GM23338 (cell line): ENCODE measurements at regions not wholly inside any gene's neighbourhood (a gene's known extent, or its start where the extent isn't known, plus 50 kb on each side); places are given as distances from the start of the nearest gene placed in this dataset.

ENCODE experiments used
- ATAC-seq: fragments of 200-7000 bp; cut with Tn5 transposase; 3 replicates; pipeline ENCODE4 v1.9.1; 2020
- DNase-seq: peaks from one replicate; pipeline ENCODE4 v3.0.0-alpha.2; 2015; ENCODE audit warnings: low spot score
- H2AFZ ChIP-seq: fragments of 200-600 bp; sonication (generic); 2 replicates; pipeline ENCODE4 v1.8.0; 2016; ENCODE audit warnings: antibody characterized with exemption, mild to moderate bottlenecking, moderate library complexity
- H3F3A ChIP-seq: fragments of 200-600 bp; sonication (generic); replicated peaks from 2 replicates; pipeline ENCODE4 v1.8.0; 2017; ENCODE audit warnings: antibody characterized with exemption, mixed run types, low read depth
- H3K27ac ChIP-seq: fragments of 200-600 bp; sonication (generic); 2 replicates; pipeline ENCODE4 v1.6.1; 2016; ENCODE audit warnings: low read depth
- H3K27me3 ChIP-seq: fragments of 200-600 bp; sonication (generic); 2 replicates; pipeline ENCODE4 v1.8.0; 2016; ENCODE audit warnings: mild to moderate bottlenecking, mixed run types, moderate library complexity; ENCODE audit not compliant: insufficient read depth
- H3K36me3 ChIP-seq: fragments of 200-600 bp; sonication (generic); 2 replicates; pipeline ENCODE4 v1.8.0; 2016; ENCODE audit warnings: mild to moderate bottlenecking; ENCODE audit not compliant: insufficient read depth
- H3K4me1 ChIP-seq: fragments of 200-600 bp; sonication (generic); 2 replicates; pipeline ENCODE4 v1.8.0; 2016; ENCODE audit warnings: mild to moderate bottlenecking, moderate library complexity; ENCODE audit not compliant: insufficient read depth
- H3K4me2 ChIP-seq: fragments of 200-600 bp; sonication (generic); 2 replicates; pipeline ENCODE4 v1.7.1; 2017; ENCODE audit warnings: mixed run types
- H3K4me3 ChIP-seq: fragments of 200-600 bp; sonication (generic); 2 replicates; pipeline ENCODE4 v1.6.1; 2016; ENCODE audit warnings: mixed run types
- H3K79me2 ChIP-seq: fragments of 200-600 bp; sonication (generic); replicated peaks from 2 replicates; pipeline ENCODE4 v1.8.0; 2017; ENCODE audit warnings: mild to moderate bottlenecking; ENCODE audit not compliant: insufficient read depth
- H3K9me2 ChIP-seq: fragments of 200-600 bp; sonication (generic); 2 replicates; pipeline ENCODE4 v1.8.0; 2017; ENCODE audit not compliant: insufficient read depth
- H4K20me1 ChIP-seq: fragments of 200-600 bp; sonication (generic); replicated peaks from 2 replicates; pipeline ENCODE4 v1.8.0; 2017; ENCODE audit warnings: mild to moderate bottlenecking; ENCODE audit not compliant: insufficient read depth
- H3K27ac Mint-ChIP-seq: 2 replicates; pipeline ENCODE4 v1.8.0; 2020; ENCODE audit warnings: inconsistent platforms, mild to moderate bottlenecking, moderate library complexity, mixed read lengths
- H3K27me3 Mint-ChIP-seq: 3 replicates; pipeline ENCODE4 v1.8.0; 2022; ENCODE audit warnings: low read depth, mild to moderate bottlenecking, moderate library complexity, mixed read lengths, inconsistent platforms; ENCODE audit not compliant: insufficient read depth, poor library complexity
- H3K36me3 Mint-ChIP-seq: 3 replicates; pipeline ENCODE4 v1.8.0; 2021; ENCODE audit warnings: low read depth, mild to moderate bottlenecking, inconsistent platforms, moderate library complexity, mixed read lengths
- H3K4me1 Mint-ChIP-seq: 3 replicates; pipeline ENCODE4 v1.8.0; 2020; ENCODE audit warnings: mild to moderate bottlenecking, inconsistent platforms, mixed read lengths
- H3K4me3 Mint-ChIP-seq: 3 replicates; pipeline ENCODE4 v1.8.0; 2021; ENCODE audit warnings: moderate library complexity, mild to moderate bottlenecking, inconsistent platforms, mixed read lengths
- H3K9me3 Mint-ChIP-seq: 3 replicates; pipeline ENCODE4 v1.8.0; 2020; ENCODE audit warnings: moderate library complexity, mild to moderate bottlenecking, inconsistent platforms, mixed read lengths
- CREB1 ChIP-seq: fragments of 250-450 bp; sonication (Bioruptor Pico); IDR thresholded peaks from 2 replicates; pipeline ENCODE4 v1.5.0; 2020; ENCODE audit warnings: low read depth, mild to moderate bottlenecking, moderate library complexity
- EZH2 ChIP-seq: fragments of 200-600 bp; sonication (generic); IDR thresholded peaks from one replicate; pipeline ENCODE4 v1.8.0; 2017; ENCODE audit warnings: antibody characterized with exemption, mild to moderate bottlenecking, low read depth; ENCODE audit not compliant: unreplicated experiment
- EZH2phosphoT487 ChIP-seq: fragments of 200-600 bp; sonication (generic); IDR thresholded peaks from one replicate; pipeline ENCODE4 v1.8.1; 2018; ENCODE audit warnings: antibody characterized with exemption; ENCODE audit not compliant: unreplicated experiment
- JUNB ChIP-seq: IDR thresholded peaks from one replicate; pipeline ENCODE4 v1.6.1; 2016; ENCODE audit warnings: antibody characterized with exemption; ENCODE audit not compliant: unreplicated experiment
- NANOG ChIP-seq: IDR thresholded peaks from 2 replicates; pipeline ENCODE4 v1.6.1; 2016; ENCODE audit warnings: antibody characterized with exemption, borderline replicate concordance
- POLR2AphosphoS5 ChIP-seq: IDR thresholded peaks from 2 replicates; pipeline ENCODE4 v1.6.1; 2016; ENCODE audit warnings: antibody characterized with exemption, low read depth
- STAT1 ChIP-seq: IDR thresholded peaks from one replicate; pipeline ENCODE4 v1.6.1; 2016; ENCODE audit warnings: antibody characterized with exemption; ENCODE audit not compliant: unreplicated experiment
- ZNF331 ChIP-seq: fragments of 250-450 bp; sonication (Bioruptor Pico); IDR thresholded peaks from 2 replicates; pipeline ENCODE4 v1.5.0; 2020; ENCODE audit warnings: low read depth, mild to moderate bottlenecking, moderate library complexity
- TF ChIP-seq, protein P1 (sequence below), 2 experiments: fragments of 200-600 bp in 1 of 2; sonication (generic) in 1 of 2; conservative IDR thresholded peaks; 2 replicates each; pipeline versions ENCODE4 v1.5.1 to v1.6.1; 2016 to 2017; ENCODE audit warnings: antibody characterized with exemption in 2 of 2, low read depth in 2 of 2, mild to moderate bottlenecking in 2 of 2, moderate library complexity in 1 of 2
- TF ChIP-seq, protein P2 (sequence below): fragments of 250-450 bp; sonication (Bioruptor Pico); IDR thresholded peaks from 2 replicates; pipeline ENCODE4 v1.5.0; 2020; ENCODE audit warnings: mild to moderate bottlenecking, moderate library complexity
- TF ChIP-seq, protein P3 (sequence below): IDR thresholded peaks from one replicate; pipeline ENCODE4 v1.6.1; 2018; ENCODE audit warnings: antibody characterized with exemption; ENCODE audit not compliant: unreplicated experiment

- Histone ChIP-seq H3K79me2 (no peaks in the 10 kb centered on the region), H2AFZ (no peak overlapping the region), H3K4me3 (no peak overlapping the region), H3K4me2 (no peak overlapping the region), H3K27me3 (no peaks in the 10 kb centered on the region), H3F3A (no peaks in the 10 kb centered on the region), H3K36me3 (no peaks in the 10 kb centered on the region), H3K9me2 (0 out of 2 replicates have a peak, but pooled peaks cover 4% of the 10 kb centered on the region), H3K27ac (no peak overlapping the region), H3K4me1 (no peaks in the 10 kb centered on the region), H4K20me1 (no peaks in the 10 kb centered on the region)
- H3K36me3 Mint-ChIP-seq: no peaks in the 10 kb centered on the region
- DNase-seq (no peak), ATAC-seq (no peak)
- H3K27me3 Mint-ChIP-seq: peaks cover 15% of the 10 kb centered on the region
- TF ChIP-seq, protein P1, sequence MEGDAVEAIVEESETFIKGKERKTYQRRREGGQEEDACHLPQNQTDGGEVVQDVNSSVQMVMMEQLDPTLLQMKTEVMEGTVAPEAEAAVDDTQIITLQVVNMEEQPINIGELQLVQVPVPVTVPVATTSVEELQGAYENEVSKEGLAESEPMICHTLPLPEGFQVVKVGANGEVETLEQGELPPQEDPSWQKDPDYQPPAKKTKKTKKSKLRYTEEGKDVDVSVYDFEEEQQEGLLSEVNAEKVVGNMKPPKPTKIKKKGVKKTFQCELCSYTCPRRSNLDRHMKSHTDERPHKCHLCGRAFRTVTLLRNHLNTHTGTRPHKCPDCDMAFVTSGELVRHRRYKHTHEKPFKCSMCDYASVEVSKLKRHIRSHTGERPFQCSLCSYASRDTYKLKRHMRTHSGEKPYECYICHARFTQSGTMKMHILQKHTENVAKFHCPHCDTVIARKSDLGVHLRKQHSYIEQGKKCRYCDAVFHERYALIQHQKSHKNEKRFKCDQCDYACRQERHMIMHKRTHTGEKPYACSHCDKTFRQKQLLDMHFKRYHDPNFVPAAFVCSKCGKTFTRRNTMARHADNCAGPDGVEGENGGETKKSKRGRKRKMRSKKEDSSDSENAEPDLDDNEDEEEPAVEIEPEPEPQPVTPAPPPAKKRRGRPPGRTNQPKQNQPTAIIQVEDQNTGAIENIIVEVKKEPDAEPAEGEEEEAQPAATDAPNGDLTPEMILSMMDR (conservative IDR thresholded peaks at IDR 0.05; ENCODE audit: low read depth in 2 of 2): no peak
- TF ChIP-seq ZNF331 (no peak), STAT1 (no peak), CREB1 (CRISPR knock-in tag) (no peak), EZH2phosphoT487 (no peak), NANOG (no peak), POLR2AphosphoS5 (no peak), EZH2 (no peak), JUNB (no peak)
- TF ChIP-seq, protein P2, sequence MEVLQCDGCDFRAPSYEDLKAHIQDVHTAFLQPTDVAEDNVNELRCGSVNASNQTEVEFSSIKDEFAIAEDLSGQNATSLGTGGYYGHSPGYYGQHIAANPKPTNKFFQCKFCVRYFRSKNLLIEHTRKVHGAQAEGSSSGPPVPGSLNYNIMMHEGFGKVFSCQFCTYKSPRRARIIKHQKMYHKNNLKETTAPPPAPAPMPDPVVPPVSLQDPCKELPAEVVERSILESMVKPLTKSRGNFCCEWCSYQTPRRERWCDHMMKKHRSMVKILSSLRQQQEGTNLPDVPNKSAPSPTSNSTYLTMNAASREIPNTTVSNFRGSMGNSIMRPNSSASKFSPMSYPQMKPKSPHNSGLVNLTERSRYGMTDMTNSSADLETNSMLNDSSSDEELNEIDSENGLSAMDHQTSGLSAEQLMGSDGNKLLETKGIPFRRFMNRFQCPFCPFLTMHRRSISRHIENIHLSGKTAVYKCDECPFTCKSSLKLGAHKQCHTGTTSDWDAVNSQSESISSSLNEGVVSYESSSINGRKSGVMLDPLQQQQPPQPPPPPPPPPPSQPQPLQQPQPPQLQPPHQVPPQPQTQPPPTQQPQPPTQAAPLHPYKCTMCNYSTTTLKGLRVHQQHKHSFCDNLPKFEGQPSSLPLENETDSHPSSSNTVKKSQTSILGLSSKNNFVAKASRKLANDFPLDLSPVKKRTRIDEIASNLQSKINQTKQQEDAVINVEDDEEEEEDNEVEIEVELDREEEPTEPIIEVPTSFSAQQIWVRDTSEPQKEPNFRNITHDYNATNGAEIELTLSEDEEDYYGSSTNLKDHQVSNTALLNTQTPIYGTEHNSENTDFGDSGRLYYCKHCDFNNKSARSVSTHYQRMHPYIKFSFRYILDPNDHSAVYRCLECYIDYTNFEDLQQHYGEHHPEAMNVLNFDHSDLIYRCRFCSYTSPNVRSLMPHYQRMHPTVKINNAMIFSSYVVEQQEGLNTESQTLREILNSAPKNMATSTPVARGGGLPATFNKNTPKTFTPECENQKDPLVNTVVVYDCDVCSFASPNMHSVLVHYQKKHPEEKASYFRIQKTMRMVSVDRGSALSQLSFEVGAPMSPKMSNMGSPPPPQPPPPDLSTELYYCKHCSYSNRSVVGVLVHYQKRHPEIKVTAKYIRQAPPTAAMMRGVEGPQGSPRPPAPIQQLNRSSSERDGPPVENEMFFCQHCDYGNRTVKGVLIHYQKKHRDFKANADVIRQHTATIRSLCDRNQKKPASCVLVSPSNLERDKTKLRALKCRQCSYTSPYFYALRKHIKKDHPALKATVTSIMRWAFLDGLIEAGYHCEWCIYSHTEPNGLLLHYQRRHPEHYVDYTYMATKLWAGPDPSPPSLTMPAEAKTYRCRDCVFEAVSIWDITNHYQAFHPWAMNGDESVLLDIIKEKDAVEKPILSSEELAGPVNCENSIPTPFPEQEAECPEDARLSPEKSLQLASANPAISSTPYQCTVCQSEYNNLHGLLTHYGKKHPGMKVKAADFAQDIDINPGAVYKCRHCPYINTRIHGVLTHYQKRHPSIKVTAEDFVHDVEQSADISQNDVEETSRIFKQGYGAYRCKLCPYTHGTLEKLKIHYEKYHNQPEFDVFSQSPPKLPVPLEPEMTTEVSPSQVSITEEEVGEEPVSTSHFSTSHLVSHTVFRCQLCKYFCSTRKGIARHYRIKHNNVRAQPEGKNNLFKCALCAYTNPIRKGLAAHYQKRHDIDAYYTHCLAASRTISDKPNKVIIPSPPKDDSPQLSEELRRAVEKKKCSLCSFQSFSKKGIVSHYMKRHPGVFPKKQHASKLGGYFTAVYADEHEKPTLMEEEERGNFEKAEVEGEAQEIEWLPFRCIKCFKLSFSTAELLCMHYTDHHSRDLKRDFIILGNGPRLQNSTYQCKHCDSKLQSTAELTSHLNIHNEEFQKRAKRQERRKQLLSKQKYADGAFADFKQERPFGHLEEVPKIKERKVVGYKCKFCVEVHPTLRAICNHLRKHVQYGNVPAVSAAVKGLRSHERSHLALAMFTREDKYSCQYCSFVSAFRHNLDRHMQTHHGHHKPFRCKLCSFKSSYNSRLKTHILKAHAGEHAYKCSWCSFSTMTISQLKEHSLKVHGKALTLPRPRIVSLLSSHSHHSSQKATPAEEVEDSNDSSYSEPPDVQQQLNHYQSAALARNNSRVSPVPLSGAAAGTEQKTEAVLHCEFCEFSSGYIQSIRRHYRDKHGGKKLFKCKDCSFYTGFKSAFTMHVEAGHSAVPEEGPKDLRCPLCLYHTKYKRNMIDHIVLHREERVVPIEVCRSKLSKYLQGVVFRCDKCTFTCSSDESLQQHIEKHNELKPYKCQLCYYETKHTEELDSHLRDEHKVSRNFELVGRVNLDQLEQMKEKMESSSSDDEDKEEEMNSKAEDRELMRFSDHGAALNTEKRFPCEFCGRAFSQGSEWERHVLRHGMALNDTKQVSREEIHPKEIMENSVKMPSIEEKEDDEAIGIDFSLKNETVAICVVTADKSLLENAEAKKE (CRISPR knock-in tag): no peak
- TF ChIP-seq, protein P3, sequence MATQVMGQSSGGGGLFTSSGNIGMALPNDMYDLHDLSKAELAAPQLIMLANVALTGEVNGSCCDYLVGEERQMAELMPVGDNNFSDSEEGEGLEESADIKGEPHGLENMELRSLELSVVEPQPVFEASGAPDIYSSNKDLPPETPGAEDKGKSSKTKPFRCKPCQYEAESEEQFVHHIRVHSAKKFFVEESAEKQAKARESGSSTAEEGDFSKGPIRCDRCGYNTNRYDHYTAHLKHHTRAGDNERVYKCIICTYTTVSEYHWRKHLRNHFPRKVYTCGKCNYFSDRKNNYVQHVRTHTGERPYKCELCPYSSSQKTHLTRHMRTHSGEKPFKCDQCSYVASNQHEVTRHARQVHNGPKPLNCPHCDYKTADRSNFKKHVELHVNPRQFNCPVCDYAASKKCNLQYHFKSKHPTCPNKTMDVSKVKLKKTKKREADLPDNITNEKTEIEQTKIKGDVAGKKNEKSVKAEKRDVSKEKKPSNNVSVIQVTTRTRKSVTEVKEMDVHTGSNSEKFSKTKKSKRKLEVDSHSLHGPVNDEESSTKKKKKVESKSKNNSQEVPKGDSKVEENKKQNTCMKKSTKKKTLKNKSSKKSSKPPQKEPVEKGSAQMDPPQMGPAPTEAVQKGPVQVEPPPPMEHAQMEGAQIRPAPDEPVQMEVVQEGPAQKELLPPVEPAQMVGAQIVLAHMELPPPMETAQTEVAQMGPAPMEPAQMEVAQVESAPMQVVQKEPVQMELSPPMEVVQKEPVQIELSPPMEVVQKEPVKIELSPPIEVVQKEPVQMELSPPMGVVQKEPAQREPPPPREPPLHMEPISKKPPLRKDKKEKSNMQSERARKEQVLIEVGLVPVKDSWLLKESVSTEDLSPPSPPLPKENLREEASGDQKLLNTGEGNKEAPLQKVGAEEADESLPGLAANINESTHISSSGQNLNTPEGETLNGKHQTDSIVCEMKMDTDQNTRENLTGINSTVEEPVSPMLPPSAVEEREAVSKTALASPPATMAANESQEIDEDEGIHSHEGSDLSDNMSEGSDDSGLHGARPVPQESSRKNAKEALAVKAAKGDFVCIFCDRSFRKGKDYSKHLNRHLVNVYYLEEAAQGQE: no peak
- H3K4me1 Mint-ChIP-seq: no peaks in the 10 kb centered on the region
- no peak overlapping the region for H3K27ac Mint-ChIP-seq
- no peak overlapping the region for H3K4me3 Mint-ChIP-seq
- no peaks in the 10 kb centered on the region for H3K9me3 Mint-ChIP-seq
These were observed 68.6 kb upstream of the RUNX3 start for GRCh38 chr1:24998563-24999245.
